ENCODE measurements at regions not wholly inside any gene's neighbourhood (a gene's known extent, or its start where the extent isn't known, plus 50 kb on each side); places are given as distances from the start of the nearest gene placed in this dataset.
"Not testable (repeated sequence)": the region's sequence is repeated elsewhere in the genome, so short reads cannot be mapped to it uniquely, and the experiment has no call there.

- DNase-seq: no peak
These were observed 200.5 kb upstream of the OR4E1 start for GRCh38 chr14:21874167-21874566.

- peak; percentile 83 for DNase-seq
These were observed 194.9 kb upstream of the OR4E1 start for GRCh38 chr14:21868442-21869046.

- no peak for DNase-seq
These were observed 193.9 kb upstream of the OR4E1 start for GRCh38 chr14:21867541-21867940.

- DNase-seq: no peak
These were observed 192.9 kb upstream of the OR4E1 start for GRCh38 chr14:21866479-21866878.

DNA sequence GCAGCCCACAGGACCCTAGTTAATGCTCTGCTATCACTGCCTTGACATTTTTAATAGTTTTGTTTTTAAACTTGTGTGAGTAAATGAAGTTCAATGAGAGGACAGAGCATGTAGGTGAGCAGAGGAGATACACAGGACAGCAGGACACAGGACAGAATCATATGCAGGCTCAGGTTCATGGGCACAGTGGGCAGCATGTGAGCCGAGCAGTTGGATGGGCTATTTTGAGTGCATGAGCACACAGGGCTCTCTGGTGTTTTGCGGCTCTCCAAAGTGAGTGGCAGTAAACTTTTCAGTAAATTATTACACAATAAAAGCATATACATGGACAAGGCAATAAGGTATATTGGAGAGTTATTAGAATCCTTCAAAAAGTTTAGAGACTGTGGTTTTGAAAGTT, 189.7 kb upstream of the OR4E1 start:
- no peak for DNase-seq

GRCh38 chr14:21861153-21861552, 187.5 kb upstream of the OR4E1 start:
- DNase-seq: no peak

DNA sequence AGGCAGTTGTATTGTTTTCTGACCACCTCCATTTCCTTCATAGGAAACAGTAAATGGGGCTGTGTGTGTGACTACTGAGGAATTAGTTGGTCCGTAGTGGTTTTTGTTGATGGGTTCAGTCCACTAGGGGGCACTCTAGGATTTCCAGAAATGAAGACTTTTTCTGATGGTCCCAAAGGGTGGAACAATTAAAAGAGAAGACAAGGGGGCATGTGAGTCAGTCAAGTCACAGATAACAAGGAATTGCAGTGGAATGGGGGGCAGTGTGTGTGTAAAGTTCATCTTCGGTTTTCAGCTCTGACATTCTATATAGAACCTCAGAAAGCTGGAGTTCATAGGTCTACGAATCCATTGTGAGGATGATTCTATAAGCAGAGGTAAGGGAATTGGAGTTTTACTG, 186.6 kb upstream of the OR4E1 start:
- DNase-seq: no peak

- no peak for DNase-seq
These were observed 179.2 kb upstream of the OR4E1 start for GRCh38 chr14:21852775-21853174.

- DNase-seq: peak; percentile 57
These were observed 178.5 kb upstream of the OR4E1 start for GRCh38 chr14:21852061-21852664.

DNA sequence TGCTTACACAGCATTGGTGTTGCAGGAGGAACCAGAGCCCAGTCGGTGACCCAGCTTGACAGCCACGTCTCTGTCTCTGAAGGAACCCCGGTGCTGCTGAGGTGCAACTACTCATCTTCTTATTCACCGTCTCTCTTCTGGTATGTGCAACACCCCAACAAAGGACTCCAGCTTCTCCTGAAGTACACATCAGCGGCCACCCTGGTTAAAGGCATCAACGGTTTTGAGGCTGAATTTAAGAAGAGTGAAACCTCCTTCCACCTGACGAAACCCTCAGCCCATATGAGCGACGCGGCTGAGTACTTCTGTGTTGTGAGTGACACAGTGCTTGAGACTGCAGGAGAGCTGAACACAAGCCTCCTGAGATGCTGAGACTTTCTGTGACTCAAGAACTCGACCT, 173.3 kb upstream of the OR4E1 start:
- DNase-seq: not testable (repeated sequence)

DNA sequence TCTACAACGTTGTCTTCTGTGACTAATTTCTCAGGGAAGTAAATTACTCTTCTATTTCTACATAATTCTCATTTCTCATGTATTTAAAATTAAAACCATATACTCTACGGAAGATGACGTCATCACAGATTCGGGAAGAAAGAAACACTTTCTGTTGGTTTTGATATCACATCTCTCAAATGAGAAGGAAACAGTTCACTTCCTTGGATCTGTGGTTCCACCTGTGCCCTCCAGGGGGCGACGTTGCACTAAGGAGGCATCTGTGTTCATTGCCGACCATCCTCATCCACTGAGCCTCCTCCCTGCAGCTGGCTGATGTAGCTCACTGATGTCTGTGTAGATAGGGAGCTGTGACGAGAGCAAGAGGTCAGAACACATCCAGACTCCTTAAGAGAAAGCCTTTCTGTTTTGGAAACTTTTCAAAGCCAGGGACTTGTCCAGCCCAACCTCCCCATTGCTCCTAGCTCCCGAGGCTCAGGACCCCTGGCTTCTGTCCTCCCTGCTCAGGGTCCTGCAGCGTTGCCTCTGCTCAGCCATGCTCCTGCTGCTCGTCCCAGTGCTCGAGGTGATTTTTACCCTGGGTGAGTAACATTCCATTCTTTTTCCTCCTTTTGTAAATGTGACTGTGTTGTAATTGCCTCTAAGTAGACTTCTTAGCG, 172.7 kb upstream of the OR4E1 start:
- DNase-seq: no peak

DNA sequence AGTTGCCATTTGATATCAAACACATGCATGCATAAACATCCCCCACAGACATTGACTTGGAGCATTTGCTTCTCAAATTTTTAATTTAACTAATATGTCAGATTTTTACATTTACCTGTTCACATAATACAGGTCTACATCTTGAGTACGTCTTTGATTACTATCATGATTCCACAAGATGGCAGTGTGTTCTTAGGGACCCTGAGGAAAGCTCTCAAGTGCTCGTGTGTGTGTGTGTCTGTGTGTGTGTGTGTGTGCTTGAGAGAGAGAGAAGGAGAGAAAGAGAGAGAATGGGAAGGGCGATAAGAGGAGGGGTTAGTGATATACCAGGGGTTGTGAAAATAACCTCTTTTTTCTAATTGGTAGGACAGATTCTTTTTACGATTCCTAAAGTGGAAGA, 167.1 kb upstream of the OR4E1 start:
- DNase-seq: no peak

- no peak for DNase-seq
These were observed 160.2 kb upstream of the OR4E1 start for GRCh38 chr14:21833836-21834235.

GRCh38 chr14:21825845-21826244, 152.2 kb upstream of the OR4E1 start:
- DNase-seq: no peak

GRCh38 chr14:21825149-21825743, 151.6 kb upstream of the OR4E1 start:
- peak; percentile 15 for DNase-seq

- DNase-seq: no peak
These were observed 148.5 kb upstream of the OR4E1 start for GRCh38 chr14:21822109-21822508.

DNA sequence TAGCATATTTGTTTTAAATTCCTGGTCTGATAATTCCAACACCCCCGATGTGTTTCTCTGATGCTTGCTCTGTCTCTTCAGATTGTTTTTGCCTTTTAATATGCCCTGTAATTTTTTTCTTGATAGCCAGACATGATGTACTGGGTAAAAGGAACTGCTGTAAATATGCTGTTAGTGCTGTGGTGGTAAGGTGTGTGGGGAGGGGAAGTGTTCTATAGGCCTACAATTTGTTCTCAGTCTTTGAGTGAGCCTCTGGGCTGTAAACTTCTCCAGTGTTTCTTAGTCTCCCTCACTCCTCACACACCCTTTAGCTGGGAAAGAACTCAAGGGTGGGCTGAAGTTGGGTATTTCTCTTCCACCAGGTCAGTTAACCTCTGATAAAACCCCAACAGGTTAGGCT, 147.0 kb upstream of the OR4E1 start:
- DNase-seq: no peak

DNA sequence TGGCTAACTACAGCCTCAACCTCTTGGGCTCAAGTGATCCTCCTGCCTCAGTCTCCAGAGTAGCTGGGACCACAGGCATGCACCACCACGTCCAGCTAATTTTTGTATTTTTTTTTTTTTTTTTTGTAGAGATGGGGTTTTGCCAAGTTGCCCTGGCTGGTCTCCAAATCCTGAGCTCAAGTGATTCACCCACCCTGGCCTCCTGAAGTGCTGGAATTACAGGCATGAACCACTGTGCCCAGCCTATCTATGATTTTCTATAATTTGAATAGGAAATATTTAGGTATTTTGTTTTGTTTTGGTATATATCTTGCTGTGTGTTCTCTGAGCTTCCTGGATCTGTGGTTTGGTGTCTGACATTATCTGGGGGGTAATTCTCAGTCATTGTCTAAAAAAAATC, 146.3 kb upstream of the OR4E1 start:
- not testable (repeated sequence) for DNase-seq

DNA sequence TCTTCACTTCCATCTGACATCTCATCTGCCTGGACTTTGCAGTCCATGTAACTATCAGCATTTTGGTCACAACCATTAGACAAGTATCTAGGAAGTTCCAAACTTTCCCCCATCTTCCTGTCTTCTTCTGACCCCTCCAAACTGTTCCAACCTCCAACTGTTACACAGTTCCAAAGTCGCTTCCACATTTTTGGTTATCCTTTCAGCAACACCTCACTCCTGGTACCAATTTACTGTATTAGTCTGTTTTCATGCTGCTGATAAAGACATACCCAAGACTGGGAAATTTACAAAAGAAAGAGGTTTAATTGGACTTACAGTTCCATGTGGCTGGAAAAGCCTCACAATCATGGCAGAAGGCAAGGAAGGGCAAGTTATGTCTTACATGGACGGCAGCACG, 143.4 kb upstream of the OR4E1 start:
- not testable (repeated sequence) for DNase-seq

DNA sequence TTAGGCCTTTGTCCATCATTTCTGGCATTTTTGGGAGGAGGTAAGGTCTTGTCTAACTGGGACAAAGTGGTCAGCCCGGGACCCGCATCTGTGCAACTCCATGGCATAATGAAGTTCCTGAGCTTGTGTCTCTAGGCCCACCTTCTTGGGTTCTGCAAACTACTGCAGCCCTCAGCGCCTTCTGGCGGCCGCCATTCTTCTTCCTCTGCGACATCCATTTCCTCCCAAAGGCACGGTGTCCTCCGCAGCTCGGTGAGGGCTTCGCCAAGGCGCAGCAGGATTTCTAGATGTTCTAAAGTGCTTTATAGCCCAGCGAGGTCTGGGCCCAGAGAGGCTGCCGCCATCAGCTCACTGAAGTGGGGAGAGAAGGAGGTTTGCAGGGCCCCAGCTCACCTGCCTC, 134.4 kb upstream of the OR4E1 start:
- no peak for DNase-seq

GRCh38 chr14:21804981-21805380, 131.4 kb upstream of the OR4E1 start:
- DNase-seq: no peak

DNA sequence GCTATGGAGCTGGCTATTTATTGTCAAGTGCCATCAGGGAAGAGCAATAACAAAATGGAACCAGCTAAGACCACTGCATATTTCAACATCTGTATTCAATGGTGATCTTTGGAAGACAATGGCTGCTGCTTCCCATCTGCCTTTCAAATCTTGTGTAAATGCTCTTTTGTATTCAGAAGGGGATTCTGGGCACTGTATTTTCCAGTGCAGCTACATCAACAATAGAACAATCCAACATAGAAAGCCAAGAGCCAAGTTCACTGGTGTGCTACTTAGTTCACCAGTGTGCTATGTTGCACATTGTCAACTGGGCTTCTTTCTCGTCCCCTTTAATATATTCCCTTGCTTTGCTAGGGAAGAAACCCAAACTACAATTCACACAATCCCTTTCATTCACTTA, 128.8 kb upstream of the OR4E1 start:
- DNase-seq: no peak

- DNase-seq: no peak
These were observed 123.3 kb upstream of the OR4E1 start for GRCh38 chr14:21796916-21797315.

- DNase-seq: no peak
These were observed 121.8 kb upstream of the OR4E1 start for GRCh38 chr14:21795456-21795855.
